ENCODE measurements at regions not wholly inside any gene's neighbourhood (a gene's known extent, or its start where the extent isn't known, plus 50 kb on each side); places are given as distances from the start of the nearest gene placed in this dataset.

DNA sequence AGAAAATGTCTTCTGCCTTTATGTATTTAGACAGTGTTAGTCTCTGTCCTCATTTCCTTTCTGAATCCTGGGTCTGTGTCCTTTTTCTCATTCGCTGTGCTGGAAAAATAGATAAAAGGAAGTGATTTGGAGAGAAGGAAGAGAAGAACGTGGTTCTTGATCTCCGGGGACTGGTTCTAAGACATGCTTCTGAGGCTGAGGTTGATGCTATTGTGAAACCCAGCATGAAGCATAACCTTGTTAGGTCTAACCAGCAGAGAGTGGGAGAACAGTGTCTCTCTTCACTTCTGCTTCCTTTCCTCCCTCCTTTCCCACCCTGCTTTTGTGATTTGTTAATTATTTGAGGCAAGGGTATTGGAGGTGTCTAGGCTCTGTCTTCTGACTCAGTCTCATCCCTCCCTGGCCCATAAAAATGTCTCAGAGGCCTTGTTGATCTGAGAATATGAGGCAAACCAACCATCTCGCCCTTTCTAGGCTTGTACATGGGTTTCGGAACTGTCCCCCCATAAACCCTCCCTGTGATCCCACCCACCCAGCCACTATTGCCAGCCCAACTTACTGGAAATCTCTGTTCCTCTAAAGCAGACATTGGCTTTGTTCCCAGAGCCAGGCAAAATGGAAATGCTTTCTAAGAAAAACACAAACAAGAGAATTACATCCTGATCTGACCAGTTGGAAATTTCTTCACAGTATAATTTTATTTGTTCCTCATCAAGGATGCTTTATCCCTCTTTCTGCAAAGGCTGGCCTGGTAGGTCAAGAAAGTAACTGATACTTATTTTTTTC, 360.6 kb upstream of the TNP1 start (continued):
- TF ChIP-seq MYC (IDR thresholded peaks at IDR 0.05; ENCODE audit: insufficient read depth, insufficient read length, insufficient replicate concordance, low read length, severe bottlenecking) (no peak), YBX1 (IDR thresholded peaks at IDR 0.05) (no peak), SPI1 (IDR thresholded peaks at IDR 0.05; ENCODE audit: borderline replicate concordance, insufficient read depth, low read depth, low read length) (peak; percentile 63), PML (IDR thresholded peaks at IDR 0.05; ENCODE audit: low read length) (no peak), EED (IDR thresholded peaks at IDR 0.05; ENCODE audit: low read depth) (peak; percentile 46; the same call in 1 of the 2 replicates), EP300 (IDR thresholded peaks at IDR 0.05; ENCODE audit: borderline replicate concordance in 1 of 2, control insufficient read depth in 1 of 2, low read depth in 2 of 2, low read length in 2 of 2) (peak in 1 of 2 experiments; percentile 31; a peak in 1 of 4 replicates), ASH2L (IDR thresholded peaks at IDR 0.05; ENCODE audit: borderline replicate concordance, low read depth) (no peak), RUNX3 (IDR thresholded peaks at IDR 0.05; ENCODE audit: low read length) (peak; percentile 56), NFXL1 (IDR thresholded peaks at IDR 0.05; ENCODE audit: borderline replicate concordance) (no peak), GATAD2B (conservative IDR thresholded peaks at IDR 0.05; ENCODE audit: low read depth) (no peak), BCL11A (IDR thresholded peaks at IDR 0.05; ENCODE audit: low read depth, low read length) (peak; percentile 35; the same call in 1 of the 2 replicates), SMARCA5 (IDR thresholded peaks at IDR 0.05) (no peak), MTA3 (IDR thresholded peaks at IDR 0.05; ENCODE audit: borderline replicate concordance, low read length) (0 out of 2 replicates have a peak, but pooled peaks have one; percentile 27)
- TF ChIP-seq, protein P1, sequence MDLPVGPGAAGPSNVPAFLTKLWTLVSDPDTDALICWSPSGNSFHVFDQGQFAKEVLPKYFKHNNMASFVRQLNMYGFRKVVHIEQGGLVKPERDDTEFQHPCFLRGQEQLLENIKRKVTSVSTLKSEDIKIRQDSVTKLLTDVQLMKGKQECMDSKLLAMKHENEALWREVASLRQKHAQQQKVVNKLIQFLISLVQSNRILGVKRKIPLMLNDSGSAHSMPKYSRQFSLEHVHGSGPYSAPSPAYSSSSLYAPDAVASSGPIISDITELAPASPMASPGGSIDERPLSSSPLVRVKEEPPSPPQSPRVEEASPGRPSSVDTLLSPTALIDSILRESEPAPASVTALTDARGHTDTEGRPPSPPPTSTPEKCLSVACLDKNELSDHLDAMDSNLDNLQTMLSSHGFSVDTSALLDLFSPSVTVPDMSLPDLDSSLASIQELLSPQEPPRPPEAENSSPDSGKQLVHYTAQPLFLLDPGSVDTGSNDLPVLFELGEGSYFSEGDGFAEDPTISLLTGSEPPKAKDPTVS (IDR thresholded peaks at IDR 0.05; ENCODE audit: low read depth, low read length), result no peak

Data from GM12878 (cell line).